HG03108 (cell line): ENCODE measurements at regions not wholly inside any gene's neighbourhood (a gene's known extent, or its start where the extent isn't known, plus 50 kb on each side); places are given as distances from the start of the nearest gene placed in this dataset.
"Not testable (repeated sequence)": the region's sequence is repeated elsewhere in the genome, so short reads cannot be mapped to it uniquely, and the experiment has no call there.

ENCODE experiments used
- ATAC-seq: cut with Tn5 transposase; IDR thresholded peaks from one replicate; pipeline ENCODE4 v1.9.1; 2021; ENCODE audit warnings: moderate library complexity; ENCODE audit not compliant: unreplicated experiment

DNA sequence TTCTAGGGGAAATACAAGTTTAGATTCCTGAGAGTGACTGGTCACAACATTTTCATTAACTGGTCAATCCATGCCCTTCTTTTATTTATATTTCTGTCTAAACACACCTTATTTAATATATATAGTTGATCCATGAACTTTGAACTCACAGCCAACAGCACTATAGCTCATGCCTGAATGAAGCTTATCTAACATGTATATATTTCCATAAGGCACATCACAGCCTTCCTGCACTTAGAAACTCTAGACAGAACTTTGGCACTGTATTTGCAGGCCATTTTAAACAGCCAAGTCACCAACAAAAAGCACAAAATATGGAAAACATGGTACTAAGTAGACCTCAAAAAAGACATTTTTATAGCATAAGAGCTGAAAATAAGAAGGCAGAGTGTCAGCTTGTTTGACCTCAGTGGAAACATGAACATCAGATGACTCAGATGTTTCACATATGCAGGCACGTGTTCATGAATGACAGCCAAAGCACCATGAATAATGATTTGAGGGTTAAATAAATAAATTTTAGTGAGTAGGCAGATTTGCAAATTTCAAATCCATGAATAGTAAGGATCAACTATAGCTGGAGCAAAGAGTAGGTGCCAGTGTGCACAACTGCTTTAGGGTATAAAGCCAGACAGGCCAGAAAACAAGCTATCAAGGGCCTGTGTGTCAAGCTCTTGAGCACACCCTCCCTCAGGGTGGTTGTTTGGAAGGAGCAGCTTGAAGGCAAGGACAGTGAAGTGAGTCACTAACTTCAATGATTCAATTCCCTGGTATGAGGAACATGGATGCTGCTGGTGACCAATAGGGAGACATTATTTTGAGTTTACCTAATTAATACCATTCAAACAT is 88.9 kb upstream of the NT5E start:
- ATAC-seq = no peak

DNA sequence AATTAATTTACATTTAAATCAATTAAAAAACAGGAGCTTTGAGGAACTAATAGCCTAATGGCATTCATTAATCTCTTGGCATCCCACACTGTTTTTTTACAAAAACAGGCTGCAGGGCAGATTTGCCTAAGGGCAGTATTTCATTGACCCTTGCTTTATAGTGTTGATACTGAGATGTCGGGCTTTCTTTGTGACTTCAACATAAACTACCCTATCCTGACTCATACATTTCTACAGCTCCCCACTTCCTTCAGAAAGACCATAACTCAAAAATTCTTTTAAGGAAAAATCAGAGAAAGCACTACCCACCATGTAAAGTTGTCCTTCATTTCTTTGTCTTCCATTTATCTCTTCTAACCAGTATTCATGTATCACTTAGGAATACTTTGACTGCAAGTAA is 92.2 kb upstream of the NT5E start:
- no peak for ATAC-seq

DNA sequence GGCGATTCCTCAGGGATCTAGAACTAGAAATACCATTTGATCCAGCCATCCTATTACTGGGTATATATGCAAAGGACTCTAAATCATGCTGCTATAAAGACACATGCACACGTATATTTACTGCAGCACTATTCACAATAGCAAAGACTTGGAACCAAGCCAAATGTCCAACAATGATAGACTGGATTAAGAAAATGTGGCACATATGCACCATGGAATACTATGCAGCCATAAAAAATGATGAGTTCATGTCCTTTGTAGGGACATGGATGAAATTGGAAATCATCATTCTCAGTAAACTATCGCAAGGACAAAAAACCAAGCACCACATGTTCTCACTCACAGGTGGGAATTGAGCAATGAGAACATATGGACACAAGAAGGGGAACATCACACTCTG is 93.1 kb upstream of the NT5E start:
- not testable (repeated sequence) for ATAC-seq

DNA sequence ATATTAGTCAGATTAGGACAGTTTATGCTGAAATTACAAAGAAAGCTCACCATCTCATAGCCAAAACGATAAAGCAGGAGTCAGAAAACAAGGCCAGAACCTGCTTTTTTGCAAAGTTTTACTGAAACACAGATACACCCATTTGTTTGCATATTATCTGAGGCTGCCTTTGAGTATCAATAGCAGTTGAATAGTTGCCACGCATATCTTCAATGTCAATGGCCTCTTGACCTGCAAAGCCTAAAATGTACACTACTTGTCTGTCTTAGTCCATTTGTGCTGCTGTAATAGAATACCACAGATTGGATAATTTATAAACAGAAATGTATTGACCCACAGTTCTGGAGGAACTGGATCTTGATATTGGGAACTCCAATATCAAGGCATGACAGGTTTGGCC is 94.1 kb upstream of the NT5E start:
- ATAC-seq = no peak

DNA sequence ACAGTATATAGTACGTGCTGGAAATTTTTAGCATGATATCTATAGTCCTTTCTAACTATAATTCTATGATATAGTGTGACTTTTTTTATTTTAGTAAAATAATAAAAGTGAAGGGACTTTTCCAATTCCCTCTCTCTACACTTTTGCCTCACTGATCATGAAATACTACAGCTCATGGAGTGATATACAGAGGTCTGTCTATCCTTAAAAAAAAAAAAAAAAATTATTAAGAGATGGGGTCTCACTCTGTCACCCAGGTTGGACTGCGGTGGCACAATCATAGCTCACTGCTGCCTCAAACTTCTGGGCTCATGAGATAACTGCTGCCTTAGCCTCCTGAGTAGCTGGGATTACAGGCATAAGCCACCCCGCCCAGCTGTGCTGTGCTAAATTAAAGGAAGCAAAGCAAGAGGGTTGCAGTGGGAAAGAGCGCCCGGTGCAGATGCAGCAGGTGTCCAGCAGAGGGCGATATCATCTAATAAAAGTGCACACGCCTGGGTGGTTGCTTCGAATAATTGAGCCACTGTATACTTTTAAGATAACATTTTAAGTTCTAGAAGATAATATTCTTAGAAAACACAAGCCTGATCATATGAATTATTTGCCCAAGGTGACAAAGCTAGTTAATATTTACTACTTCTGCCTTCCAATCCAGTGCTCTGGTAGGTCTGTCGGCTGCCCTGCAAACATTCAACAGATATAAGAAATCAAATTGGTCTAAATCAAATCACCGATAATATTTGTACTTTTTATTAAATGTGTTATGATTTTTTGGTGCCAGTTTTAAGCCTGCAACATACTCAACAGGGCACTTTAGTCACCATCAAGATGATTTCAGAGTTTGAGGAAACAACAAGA is 94.9 kb upstream of the NT5E start:
- ATAC-seq = peak; percentile 53

DNA sequence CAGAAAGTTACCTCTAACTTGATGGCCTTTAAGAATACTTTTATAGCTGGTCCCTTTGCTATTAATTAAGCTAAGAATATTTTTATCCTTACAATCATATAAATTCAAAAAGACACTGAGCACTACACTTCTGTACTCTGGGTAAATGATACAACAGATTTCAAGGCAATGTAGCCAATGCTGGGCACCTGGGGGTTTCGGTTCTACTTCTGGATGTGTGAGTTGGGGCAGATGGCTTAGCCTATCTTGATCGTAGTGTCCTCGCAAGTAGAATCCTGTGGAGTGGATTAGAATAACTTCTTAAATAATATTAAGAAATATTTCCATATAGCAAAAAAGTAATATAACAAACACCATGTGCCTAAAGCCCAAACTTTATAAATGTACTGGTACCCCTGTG is 96.9 kb upstream of the NT5E start:
- no peak for ATAC-seq

DNA sequence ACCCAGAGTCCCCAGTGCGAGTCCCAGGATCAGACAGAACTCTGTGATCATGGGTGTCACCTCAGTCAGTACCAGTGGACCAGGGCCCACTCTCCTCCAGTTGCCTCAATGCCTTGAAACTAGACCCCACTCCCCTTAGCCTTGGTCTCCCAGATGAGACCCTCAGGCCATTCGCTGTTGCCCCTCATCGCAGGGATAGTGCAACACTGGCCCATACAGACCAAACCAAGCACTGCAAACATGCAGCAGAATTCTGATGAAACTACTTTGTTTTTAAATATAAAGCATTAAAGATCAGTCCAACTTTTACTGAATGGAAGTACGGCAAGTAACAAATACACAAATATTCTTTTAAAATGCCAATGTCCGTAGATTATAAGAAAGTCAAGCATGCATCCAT is 101.2 kb upstream of the NT5E start:
- no peak for ATAC-seq

DNA sequence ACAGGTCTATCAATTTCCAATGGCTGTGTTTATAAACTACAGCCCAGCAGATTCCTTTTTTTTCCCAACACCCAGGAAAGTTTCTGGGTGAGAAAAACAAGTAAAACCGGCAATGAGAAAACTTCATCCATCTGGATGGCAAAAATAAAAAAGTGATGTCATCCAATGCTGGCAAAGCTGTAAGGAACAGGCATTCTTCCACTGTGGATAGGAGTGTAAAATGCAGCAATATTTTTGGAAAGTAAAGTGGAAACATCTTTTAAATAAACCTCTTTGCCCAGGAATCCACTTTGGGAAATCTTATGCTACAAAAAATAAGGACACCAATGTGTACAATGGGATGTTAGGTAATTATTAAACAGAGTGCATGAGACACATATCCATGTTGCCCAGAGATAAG is 102.1 kb upstream of the NT5E start:
- no peak for ATAC-seq

DNA sequence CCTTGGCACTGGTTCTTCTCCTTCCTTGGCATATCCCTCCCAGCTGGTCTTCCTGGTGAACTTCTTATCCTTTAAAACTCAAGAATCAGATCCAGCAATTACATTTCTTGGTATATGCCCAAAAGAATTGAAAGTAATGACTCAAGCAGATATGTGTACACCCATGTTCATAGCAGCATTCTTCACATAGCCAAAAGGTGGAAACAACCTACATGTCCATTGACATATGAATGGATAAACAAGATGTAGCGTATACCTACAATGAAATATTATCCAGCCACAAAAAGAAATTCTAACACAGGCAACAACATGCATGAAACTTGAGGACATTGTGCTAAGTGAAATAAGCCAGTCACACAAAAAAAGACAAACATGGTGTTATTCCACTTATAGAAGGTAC is 103.7 kb upstream of the NT5E start:
- no peak for ATAC-seq

DNA sequence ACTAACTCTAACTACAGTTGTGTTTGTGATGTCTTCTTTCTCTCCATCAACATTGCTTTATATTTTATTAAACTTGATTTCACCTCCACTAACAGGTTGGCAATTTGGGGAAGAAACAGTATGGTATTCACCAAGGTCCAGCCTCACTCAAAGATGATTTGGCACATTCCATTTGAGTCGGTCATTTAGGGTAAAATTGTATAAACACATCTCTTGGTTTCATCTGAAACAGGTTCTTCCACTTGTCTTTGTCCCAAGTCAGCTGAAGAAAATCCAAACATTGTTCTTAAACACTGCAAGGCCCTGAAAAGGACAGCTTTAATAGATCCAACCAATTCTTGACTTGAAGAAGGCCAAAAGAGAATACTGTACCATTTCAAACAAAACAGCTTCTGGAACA is 104.9 kb upstream of the NT5E start:
- no peak for ATAC-seq

DNA sequence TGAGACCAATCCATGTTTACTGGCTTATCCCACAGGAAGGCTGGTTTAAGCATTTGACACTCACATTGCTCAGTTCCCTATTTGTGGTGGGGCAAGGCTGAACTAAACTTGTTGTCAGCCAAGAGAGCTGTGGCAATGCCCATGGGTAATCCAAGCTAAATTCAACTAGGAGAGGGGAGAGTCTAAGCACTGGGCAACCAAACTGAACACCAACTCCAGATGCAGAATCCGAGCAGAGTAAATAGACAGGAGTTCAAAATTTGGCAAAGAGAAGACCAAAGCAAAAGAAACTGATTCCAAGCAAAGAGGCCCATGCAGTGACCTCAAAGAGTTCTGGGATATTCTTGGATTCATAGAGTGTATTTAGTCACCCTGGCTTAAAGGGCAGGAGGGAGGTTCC is 106.5 kb upstream of the NT5E start:
- no peak for ATAC-seq

DNA sequence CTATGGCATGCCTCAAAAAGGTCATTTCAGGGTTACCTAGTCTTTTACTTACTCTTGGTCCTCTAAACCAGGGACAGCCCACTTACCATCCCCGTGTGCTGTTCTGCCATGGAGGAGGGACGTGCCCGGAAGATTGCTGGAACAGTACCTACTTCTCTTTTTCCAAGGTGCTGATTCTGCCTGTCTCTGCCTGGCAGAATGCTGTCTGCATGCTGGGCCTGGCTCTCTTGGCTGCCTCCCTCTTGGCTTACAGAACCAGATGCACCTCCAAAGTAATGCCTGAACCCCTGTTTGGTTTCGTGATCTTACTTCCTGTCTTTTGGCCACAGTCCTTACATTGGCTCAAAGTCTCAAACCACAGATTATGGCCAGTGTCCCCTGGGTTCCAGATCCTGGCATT is 120.7 kb upstream of the NT5E start:
- no peak for ATAC-seq

DNA sequence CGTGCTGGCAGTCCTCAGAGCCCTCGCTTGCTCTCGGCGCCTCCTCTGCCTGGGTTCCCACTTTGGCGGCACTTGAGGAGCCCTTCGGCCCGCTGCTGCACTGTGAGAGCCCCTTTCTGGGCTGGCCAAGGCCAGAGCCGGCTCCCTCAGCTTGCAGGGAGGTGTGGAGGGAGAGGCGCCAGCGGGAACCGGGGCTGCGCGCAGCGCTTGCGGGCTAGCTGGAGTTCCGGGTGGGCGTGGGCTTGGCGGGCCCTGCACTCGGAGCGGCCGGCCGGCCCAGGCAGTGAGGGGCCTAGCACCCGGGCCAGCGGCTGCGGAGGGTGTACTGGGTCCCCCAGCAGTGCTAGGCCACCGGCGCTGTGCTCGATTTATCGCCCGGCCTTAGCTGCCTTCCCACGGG is 124.1 kb upstream of the NT5E start:
- ATAC-seq = not testable (repeated sequence)

DNA sequence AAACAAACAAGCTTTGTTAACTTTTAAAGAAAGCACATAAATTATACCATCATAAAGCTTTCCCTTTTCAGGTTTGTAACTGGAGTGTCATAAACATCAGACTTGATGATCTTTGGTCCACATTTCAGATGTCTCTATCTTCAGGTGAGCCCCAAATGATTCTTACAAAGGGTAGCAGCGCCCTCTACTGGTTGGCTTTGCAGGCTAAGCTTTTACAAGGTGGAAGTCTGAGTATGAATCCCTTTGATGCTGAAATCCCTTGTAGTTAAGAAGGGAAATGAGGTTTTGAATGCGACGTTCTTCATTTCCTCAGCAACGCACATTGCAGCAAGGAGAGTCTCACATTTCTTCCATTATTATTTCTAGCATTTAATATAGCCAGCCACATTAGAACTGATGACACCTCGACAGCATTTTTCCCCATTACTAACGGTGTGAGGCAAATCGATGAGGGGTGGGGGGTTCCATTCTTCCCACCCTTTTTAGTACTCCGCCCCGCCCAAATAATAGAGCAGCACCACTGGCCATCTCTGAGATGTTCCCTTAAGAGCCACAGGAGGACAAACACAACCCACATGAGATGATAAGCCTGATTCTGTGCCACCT is 126.3 kb upstream of the NT5E start:
- peak; percentile 72 for ATAC-seq

DNA sequence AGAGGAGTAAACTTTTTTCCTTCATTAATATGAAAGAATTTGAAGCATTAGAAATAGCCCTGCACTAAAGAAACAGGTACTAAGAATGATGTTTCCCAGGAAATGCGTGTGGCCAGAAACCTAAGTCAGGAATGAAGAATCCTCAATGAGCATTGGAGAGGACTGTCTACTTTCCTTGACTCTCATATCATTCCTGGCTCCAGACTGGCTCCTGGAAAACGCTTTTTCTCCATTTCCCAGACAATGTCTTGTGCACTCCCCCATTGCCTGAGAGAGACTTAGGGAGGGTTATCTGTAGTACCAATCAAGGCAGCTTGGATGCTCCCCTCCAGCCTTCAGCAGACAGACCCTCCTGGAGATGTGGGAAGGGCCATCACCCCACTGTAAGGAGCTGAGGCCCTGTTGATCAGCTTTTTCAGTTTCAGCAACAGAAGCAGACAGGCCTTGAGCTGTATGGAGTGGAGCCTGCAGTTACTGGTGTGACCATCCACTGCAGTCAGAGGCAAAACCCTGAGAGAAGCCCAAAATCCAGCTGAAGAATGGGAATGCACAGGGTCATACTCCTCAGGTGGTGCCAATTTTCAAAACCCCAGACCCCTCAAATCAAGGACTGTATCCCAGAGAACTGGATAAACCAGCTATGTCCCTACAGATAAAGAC is 127.3 kb upstream of the NT5E start:
- ATAC-seq = no peak

DNA sequence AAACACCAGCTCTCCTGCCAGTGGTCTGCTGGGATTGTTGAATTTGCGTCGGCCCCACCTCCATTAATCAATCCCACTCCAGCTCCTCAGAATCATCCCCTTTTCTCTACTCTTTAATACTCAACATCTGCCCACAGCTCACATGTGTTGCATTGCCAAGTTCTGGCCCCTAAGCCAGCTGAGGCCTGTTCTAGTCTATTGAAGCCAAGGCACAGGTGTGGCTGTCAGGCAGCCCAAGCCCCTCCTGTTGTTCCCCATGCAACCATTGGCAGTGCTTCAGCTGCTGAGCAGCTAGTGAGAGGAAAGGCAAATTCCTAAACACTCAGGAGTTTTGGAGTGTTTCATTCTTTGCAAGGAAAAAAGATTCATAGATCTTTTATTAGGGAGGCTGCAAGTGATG is 128.0 kb upstream of the NT5E start:
- no peak for ATAC-seq

DNA sequence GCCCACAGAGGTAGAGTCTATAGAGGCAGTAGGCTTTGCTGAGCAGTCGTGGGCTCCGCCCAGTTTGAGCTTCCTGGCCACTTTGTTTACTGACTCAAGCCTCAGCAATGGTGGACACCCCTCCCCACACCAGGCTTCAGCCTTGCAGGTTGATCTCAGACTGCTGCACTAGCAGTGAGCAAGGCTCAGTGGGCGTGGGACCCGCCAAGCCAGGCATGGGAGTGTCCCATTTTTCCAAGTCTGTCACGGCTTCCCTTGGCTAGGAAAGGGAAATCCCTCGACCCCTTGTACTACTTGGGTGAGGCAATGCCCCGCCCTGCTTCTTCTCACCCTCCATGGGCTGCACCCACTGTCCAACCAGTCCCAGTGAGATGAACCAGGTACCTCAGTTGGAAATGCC is 135.3 kb upstream of the NT5E start:
- no peak for ATAC-seq

DNA sequence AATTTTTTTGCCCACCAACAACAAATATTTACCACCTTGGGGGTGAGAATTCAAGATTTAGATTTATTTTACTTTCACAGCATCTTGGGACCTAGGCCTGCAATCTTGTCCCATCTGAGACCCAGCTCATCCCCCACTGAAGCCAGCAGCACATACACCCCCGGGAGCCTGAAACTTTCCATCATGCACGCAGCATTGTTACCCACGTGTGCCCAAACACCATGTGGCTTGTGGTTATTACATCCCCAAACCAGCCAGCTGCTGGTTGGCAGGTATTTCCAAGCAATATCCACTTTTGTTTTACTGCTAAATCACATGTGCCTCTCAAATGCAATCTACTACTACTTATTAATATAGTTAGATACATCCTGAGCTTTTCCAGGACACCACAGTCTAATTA is 149.3 kb upstream of the NT5E start:
- no peak for ATAC-seq

DNA sequence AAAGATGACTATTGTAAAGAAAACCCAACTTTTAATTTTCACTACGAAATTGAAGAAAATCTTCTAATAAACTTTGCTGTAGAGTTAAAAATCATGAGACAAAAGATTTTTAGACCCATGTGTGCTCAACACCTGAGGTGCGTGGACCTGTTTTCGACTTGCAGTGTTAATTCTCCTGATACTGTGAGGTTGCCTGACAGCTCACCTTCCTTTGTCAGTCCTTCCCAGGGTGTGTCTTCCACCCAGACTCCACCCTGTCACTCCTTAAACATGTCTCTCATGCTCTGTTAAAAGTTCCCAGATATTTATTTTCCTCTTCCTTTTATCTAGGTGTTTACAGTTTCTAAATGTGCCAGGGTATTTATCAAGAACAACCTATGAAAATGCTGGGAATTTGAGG is 151.3 kb upstream of the NT5E start:
- ATAC-seq = no peak

DNA sequence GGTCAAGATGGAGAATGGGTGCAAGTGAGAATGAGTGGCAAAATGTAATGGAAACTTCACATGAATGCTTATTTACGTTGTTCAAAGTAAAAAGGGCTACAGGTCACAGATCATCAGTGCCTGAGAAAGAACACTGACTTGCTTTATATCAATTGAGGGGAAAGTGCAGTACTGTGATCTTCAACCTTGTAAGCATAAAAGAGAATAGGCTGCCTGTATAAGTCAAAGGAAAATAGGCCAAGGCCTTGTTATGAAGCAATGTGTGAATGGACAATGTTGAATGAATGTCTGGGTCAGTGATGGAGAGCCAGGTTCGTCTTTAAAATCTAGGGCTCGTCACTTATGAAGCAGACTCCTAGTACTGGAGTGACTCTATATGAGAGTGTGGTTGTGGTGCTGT is 158.6 kb upstream of the NT5E start:
- no peak for ATAC-seq

DNA sequence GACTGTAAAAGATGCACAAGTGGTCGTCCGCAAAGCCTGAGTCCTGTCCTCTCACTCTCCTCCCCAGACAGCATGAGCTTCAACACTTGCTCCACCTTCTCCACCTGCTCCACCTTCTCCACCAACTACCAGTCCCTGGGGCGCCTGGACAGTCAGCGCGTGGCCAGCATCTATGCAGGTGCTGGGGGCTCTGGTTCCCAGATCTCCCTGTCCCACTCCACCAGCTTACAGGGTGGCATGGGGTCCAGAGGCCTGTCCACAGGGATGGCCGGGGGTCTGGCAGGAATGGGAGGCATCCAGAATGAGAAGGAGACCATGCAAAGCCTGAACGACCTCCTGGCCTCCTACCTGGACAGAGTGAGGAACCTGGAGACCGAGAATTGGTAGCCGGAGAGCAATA is 162.2 kb upstream of the NT5E start:
- no peak for ATAC-seq
